GM18873 (cell line): ENCODE measurements at regions not wholly inside any gene's neighbourhood (a gene's known extent, or its start where the extent isn't known, plus 50 kb on each side); places are given as distances from the start of the nearest gene placed in this dataset.

Source experiments
- ATAC-seq: cut with Tn5 transposase; IDR thresholded peaks from one replicate; pipeline ENCODE4 v1.9.1; 2021; ENCODE audit warnings: mild to moderate bottlenecking, moderate library complexity, moderate number of reproducible peaks; ENCODE audit not compliant: unreplicated experiment, low FRiP score

GRCh38 chr4:108240366-108240765 is 71.6 kb upstream of the LEF1 start:
- no peak for ATAC-seq

GRCh38 chr4:108237693-108238092 is 69.0 kb upstream of the LEF1 start:
- no peak for ATAC-seq

GRCh38 chr4:108236264-108236663 is 67.5 kb upstream of the LEF1 start:
- ATAC-seq: no peak

- ATAC-seq: no peak
Observed at GRCh38 chr4:108227923-108228322, 59.2 kb upstream of the LEF1 start.

- ATAC-seq: no peak
Observed at GRCh38 chr4:108224611-108225053, 55.9 kb upstream of the LEF1 start.

- ATAC-seq: no peak
Observed at GRCh38 chr4:108223313-108223712, 54.6 kb upstream of the LEF1 start.

GRCh38 chr4:108219998-108220397 is 51.3 kb upstream of the LEF1 start:
- no peak for ATAC-seq
